HUDEP-2 (cell line): ENCODE measurements at regions not wholly inside any gene's neighbourhood (a gene's known extent, or its start where the extent isn't known, plus 50 kb on each side); places are given as distances from the start of the nearest gene placed in this dataset.

Experiments
- DNase-seq, 76 experiments: peaks; one replicate each; lab custom pipeline; 2025; ENCODE audit not compliant: unreplicated experiment in 76 of 76; lab: John Stamatoyannopoulos, UW

DNA sequence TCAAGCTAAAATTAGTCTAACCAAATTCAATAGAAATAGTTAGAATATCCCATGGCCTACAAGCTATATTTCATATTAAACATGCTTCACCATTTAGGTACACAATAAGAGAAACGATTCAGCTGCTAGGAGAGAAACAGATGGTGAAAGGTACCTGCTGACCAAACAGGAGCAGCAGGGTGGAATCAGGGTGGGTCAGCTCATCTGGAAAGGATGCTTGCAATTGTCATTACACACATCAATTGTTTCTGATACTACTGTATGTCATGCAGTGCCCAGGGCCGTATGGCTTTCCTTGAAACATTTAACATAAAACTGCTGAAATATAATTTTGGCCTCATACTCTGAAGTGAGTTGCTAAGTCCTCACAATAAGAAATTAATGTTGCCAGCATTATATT lies 776.0 kb downstream of the DACH1 start:
- DNase-seq = no peak

DNA sequence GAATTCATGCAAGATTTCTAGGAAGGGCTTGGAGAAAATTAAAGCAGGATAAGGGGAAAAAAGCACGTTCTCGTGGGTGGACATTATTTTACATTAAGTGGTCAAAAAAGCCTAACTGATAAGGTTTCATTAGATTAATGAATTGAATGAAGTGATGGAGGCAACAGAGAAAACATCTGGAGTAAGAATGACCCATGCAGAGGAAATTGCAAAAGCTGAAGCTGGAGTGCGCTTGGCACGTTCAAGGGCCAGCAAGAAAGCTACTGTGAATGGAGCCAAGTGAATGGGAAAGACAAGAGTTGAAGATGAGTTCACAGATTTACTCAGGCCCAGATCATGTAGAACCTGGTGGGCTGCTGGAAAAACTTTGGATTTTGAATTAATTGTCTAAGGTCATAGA lies 777.9 kb downstream of the DACH1 start:
- DNase-seq = no peak

DNA sequence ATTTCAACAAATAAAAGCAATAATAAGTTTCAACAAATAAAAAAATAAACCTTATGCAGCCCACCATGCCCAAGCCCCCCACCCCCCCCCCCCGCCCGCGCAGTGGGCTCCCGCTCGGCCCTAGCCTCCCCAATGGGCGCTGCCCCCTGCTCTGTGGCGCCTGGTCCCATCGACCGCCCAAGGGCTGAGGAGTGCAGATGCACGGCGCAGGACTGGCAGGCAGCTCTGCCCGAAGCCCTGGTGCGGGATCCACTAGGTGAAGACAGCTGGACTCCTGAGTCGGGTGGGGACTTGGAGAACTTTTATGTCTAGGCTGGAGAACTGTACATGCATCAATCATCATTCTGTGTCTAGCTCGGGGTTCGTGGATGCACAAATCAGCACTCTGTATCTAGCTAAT lies 779.6 kb downstream of the DACH1 start:
- DNase-seq = no peak

DNA sequence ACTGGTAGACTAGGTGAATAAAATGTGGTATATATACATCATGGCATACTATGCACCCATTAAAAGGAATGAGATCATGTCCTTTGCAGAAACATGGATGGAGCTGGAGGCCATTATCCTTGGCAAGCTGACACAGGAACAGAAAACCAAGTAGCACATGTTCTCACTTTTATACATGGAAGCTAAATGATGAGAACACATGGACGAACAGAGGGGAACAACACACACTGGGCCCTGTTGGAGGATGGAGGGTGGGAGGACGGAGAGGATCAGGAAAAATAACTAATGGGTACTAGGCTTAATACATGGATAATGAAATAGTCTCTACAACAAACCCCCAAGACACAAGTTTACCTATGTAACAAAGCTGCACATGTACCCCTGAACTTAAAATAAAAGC lies 780.0 kb downstream of the DACH1 start:
- no peak for DNase-seq

DNA sequence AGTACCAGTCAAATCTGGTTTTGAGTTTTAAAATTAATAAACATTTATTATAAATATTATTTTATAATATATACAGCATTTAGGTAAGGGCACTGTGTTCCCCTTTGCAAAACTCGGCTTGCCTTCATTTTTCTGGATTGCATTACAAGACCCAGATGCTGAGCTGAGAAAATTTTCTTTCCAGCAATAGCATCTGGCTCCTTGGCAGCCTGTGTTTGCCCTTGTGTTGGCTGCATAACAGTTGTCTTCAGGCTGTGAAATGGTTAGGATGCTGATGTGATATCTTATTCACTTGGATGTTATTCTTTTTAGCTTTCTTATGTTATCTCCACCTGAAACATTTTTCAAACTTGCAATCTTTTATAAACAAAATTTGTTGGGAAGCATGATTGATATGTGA lies 784.4 kb downstream of the DACH1 start:
- DNase-seq = no peak

DNA sequence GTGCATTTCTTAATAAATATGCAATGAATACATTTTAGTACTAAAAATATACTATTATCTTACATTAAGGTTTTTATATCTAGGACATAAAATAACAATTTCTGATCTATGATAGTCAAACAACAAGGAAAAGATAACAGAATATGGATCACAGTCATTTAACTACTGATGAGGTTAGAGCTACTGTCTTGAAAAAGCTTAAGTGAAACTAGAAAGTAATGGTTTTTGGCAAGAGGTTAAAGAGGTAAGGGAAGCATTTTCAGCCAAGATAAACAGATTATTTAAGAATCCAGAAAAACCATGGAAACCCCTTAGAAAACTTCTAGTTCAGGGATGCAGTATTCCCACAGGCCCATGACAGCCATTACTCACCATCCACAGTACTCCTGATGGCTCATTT lies 787.4 kb downstream of the DACH1 start:
- DNase-seq = no peak

DNA sequence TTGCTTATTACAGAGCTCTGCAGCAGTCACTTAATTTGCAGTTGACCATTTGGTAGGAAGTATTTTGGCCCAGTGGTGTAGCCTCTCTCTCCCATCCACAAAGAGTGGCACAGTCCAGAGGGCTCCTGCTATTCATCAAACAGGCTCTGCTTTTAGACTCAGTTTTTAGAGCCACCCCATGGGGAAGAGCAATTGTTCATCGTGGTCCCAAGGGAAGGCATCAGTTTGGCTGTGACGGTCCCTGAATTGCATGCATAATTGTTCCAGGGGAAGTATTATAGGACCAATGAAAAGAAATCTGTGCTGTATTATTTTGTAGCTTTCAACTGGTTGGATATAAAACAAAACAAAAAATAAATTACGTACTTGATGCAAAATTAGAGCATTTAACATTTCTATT lies 799.0 kb downstream of the DACH1 start:
- DNase-seq = no peak

DNA sequence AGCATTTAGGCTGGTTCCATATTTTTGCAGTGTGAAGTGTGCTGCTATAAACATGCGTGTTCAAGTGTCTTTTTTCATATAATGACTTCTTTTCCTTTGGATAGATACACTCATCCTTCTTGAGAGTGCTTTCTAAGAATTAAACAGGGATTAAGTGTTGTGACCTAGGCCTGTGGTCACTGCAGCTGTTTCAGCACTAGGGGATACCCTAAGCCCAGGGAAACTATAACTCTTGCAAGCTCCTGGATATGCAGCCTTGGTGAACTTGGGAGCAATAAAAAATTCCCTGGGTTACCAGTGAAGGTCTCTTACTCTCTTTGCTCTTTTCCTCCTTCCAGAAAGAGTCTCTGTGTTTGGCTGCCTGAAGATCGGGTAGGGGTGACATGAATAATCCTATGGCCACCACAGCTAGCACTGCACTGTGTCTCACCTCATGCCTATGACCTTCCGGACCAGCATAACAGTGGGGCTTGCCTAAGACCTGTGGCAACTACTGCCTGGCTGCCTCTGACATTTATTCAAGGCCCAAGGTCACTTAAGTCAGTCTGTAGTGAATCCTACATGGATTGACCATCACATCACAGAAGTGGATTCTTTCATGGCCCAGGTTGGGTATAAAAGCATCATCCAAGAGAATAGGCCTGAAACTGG lies 799.7 kb downstream of the DACH1 start:
- no peak for DNase-seq

DNA sequence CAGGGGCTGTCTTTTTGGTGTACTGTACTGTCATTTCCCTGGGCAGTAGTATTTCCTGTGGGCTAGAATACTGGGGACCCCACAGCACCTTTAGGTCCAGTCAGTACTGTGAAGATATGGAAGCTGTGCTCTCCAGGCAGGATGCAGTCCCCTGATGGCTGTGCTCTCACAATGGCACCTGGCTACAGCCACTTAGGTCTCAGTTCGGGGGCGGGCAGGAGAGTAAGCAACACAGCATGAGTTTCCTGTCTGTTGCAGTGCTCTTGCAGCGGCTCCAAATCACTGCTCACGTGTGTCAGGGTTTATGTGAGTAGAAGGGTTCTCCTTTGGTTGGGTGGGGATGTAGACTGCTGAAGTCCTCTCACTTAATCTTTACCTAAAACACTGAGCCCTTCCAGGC lies 810.4 kb downstream of the DACH1 start:
- peak in 1 of 76 experiments; percentile 1 for DNase-seq

DNA sequence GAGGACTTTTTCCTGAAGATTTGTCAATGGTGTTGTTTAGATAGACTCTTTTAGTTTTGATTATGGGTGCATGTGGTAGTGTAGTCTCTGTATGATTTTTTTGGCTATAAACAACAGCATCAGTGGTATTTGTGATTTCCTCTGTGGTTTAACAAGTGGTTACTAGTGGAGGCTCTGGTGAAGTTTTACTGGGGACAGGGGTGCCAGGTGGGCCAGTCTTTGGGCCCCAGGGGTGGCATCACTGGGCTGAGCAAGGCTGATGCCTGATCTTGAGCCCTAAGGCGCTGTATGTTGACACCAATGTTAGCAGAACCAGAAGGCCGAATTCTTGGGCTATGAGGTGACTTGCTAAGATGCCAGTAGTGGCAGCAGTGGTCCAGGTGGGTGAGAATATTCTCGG lies 811.4 kb downstream of the DACH1 start:
- DNase-seq = no peak

DNA sequence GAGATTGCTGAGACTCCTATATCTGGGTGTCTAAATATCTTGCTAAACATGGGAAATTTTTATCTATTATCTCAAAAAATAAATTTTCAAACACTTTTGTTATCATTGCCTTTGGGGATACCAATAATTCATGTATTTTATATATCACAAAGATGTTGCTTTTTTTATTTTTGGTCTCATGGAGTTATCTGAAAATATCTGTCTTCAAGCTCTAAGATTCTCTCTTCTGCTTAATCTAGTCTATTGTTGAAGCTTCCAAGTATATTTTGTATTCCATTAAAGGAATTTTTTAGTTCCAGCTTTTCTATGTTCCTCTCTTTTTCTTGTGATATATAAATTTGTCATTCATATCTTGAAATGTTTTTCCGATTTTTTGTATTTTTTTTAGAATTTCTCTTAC lies 812.0 kb downstream of the DACH1 start:
- no peak for DNase-seq

DNA sequence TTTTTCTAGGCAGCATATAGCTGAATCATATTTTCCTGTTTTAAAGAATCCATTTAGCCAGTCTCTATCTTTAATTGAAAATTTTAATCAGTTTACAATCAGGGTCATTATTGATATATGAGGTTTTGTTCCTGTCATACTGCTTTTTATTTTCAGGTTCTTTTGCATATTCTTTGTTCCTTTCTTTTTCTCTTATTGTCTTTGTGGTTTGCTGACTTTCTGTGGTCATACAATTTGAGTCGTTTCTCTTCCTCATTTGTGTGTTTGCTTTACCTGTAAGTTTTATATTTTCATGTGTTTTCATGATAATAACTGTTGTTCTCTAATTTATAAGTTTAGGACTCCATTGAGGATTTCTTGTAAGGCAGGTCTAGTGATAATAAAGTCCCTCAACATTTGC lies 812.6 kb downstream of the DACH1 start:
- DNase-seq = no peak

DNA sequence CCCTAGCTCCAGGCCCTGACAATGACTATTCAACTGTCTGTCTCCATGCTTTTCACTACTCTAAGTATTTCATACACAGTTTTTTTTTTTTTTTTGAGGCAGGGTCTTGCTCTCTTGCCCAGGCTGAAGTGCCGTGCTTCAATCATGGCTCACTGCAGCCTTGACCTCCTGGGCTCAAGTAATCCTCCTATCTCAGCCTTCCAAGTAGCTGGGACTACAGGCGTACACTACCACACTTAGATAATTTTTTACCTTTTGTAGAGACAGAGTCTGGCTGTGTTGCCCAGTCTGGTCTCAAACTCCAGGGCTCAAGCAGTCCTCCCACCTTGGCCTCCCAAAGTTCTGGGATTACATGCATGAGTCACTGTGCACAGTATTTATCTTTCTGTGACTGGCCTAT lies 815.4 kb downstream of the DACH1 start:
- DNase-seq = no peak

DNA sequence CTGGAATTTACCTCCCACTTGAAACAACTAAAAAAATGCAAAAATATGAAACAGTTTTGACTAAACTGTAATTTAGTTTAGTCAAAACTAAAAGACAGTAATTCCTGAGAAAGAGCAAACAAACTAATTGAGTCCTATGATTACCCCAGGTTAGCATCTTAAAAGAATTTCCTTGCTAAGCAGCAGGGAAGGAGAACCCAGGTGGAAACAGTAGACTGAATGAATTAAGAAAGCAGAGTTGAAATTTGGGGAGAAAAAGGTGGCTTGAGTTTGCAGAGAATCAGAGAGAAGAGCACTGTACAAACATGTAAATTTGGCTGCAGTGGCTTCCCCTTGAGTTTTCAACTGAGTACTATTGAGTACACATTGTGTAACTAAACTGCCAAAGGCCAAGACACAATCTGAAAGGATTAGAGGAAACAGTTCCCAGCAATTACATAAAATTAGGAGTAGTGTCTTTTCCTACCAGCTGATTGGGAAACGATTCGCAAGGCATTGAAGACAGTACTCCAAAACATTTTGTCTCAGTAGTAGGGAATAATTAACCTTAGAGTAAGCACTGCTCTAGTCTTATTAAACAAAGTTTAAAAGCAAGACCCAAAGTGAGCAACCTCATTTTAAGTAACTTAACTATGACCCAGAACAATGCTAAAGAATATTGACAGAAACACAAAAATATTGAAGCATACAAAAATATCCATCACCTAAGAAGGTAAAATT lies 820.5 kb downstream of the DACH1 start:
- DNase-seq = no peak

DNA sequence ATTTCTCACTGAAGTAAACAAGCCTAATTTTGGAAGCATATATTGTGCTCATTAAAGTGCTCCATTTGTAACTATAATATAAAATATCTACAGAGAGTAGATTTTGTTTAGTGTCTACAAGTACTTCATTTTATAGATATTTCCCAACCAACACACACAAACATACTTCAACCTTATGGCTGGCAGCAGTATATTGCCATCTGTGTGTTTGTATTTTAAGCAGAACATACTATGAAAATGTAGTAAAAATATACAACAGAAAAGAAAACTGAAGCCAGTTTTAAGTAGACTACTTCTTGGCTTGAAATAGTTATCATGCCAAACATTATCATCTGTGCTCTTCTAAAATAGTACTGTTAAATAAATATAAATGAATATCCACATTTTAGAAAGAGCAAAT lies 821.9 kb downstream of the DACH1 start:
- no peak for DNase-seq

DNA sequence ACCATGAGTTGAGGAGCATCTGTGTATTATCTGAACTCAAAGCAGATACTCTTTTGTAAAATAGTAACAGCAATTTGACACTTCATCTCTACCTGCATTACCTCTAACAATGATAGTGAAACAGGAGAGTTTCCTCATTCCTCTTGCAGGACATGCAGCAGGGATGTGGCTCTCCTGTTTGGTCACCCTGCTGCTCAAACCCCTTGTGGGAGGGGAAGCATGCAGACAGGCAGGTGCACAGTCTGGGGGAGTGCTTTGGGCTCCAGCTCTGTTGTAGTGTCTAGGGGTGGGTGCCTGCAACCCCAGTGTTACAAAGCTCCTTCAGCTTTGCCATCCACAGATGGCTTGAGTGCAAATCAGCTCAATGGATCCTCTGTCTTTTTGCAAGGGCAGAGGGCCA lies 827.6 kb downstream of the DACH1 start:
- DNase-seq = no peak

DNA sequence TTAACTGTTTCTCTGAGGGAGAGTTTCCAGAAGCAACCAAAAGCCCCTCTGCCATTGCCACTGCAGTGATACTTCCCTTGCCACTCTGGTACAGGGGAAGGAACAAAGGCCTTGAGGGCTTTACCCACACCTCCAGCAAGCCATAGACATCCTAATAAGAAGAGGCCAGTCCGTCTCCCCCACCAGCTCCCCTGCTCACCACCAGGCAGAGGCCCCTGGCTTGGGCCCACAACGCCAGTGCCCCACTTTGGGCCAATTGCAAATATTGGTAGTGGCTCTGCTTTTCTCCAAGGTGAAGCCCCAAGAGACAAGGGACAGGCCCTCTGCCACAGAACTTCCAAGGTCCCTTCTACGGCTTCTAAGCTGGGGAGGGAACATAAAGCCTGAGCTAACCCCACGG lies 833.0 kb downstream of the DACH1 start:
- no peak for DNase-seq

DNA sequence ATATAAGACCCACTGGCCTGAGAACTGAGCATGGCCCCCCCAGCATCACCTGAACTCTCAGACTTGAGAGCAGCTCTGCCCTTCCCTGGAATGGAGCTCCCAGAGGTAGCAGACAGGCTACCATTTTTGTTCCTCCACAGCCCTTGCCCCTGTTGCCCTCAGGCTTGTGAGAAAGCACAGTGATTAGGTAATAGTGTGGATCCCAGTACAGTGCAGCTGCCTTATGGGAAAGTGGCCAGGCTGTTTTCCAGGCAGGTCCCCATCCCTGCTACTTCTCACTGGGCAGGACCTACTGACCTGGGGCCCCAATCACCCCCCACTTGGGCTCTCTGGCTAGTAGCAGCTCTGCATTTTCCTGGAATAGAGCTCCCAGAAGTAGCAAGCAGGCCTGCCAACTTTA lies 834.0 kb downstream of the DACH1 start:
- DNase-seq = no peak

DNA sequence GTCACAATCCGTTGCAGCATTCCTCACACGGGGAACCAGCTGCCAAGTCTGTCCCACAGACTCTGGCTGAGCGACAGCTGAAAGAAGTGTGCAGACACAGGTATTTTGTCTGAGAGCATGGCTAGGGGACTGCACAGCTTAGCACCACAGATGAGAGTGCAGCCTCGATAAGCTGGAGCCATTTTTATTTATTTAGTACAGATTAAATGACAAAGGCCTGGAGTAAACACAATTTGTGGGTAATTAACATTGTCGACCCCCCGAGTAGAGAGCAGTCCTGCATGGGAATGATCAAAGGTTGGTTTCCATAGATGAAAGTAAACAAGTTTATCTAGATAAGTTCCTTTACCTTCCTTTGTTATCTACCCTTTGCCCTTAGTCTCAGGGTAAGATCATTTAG lies 836.2 kb downstream of the DACH1 start:
- DNase-seq = no peak

DNA sequence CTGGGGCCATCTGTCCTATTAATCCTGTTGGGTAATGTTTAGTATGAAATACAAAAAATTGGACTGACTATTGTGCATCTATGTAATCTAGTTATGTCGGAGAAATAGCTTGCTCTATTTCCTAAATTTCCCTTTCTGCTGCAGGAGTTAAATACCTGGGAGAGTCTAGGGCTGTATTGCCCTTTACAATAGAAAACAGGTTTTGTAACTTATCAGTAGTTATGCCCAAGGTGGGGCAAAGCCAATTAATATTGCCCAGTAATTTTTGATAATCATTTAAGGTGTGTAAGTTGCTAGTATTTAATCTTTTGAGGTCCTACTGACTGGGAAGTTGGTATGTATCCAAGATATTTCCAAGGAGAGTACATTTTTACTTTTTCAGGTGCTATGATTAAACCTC lies 838.1 kb downstream of the DACH1 start:
- DNase-seq = no peak

DNA sequence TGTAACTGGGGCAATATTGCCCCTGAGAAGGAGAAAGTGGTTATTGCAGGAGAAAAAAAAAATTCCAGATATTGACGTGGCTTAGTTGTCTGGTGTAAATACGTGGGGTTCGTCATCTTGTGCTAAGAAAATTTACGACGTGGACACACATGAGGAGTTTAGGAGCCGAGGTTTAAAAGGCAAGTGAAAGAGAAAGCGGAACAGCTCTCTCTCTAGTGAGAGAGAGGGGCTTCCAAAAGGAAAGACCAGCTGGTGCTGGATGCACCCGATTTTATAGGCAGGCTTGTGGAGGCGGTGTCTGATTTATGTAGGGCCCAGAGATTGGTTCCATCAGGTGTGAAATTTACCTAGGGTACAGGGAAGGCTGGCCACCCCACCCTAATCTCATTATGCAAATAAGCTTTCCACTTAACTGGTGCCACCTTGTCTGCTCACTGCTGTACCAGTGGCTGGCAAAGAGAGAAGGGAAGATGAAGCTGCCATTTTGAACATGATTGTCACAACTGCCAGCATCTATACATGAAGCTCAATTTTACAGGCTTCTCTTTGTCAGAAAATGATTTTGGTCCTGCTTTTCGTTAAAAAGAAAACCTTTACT lies 845.1 kb downstream of the DACH1 start:
- no peak for DNase-seq

DNA sequence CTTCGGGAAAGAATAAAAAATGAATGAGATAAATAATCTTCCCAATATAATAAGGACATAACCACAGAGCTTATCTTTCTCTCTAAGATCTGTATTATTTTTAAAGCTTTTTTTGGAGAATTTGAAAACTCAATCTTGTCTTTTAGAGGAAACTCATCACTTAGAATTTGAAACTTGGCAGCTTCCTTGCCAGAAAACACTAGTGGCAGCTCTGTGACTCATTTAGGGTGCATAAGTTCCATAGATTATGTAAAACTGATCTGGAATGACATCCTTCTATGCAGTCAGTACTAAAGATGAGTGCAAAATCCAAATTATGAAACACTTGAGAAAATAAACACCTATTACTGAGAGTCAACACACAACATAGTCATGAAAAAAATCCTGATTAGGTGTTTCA lies 848.0 kb downstream of the DACH1 start:
- no peak for DNase-seq
